ENCODE measurements at regions not wholly inside any gene's neighbourhood (a gene's known extent, or its start where the extent isn't known, plus 50 kb on each side); places are given as distances from the start of the nearest gene placed in this dataset.
A peak's percentile ranks its signal among the peaks of the same experiment; 100 is the strongest.
"Not testable (repeated sequence)": the region's sequence is repeated elsewhere in the genome, so short reads cannot be mapped to it uniquely, and the experiment has no call there.

- H3K27ac ChIP-seq (ENCODE audit: low read length) = no peak overlapping the region
- H3K4me3 ChIP-seq (ENCODE audit: low read depth in 1 of 2, low read length in 2 of 2) = no peak overlapping the region
- no peaks in the 10 kb centered on the region for H3K27me3 ChIP-seq (ENCODE audit: low read depth, low read length)
- no peaks in the 10 kb centered on the region for H3K36me3 ChIP-seq (ENCODE audit: control insufficient read depth in 1 of 2, insufficient read depth in 2 of 2, low read length in 2 of 2)
- peaks cover 0 to 2% of the 10 kb centered on the region in 2 donors for H3K9me3 ChIP-seq (ENCODE audit: control insufficient read depth in 1 of 2, low read length in 2 of 2)
- H3K4me1 ChIP-seq (ENCODE audit: control insufficient read depth in 1 of 2, insufficient read depth in 2 of 2, low read length in 2 of 2) = no peaks in the 10 kb centered on the region
These were observed 147.6 kb upstream of the BARHL2 start for GRCh38 chr1:90864681-90865080.

GRCh38 chr1:90862782-90863181, 145.7 kb upstream of the BARHL2 start:
- no peaks in the 10 kb centered on the region for H3K4me1 ChIP-seq (ENCODE audit: control insufficient read depth in 1 of 2, insufficient read depth in 2 of 2, low read length in 2 of 2)
- no peaks in the 10 kb centered on the region for H3K27me3 ChIP-seq (ENCODE audit: low read depth, low read length)
- no peaks in the 10 kb centered on the region for H3K36me3 ChIP-seq (ENCODE audit: control insufficient read depth in 1 of 2, insufficient read depth in 2 of 2, low read length in 2 of 2)
- no peaks in the 10 kb centered on the region for H3K9me3 ChIP-seq (ENCODE audit: control insufficient read depth in 1 of 2, low read length in 2 of 2)
- no peak overlapping the region for H3K27ac ChIP-seq (ENCODE audit: low read length)
- no peak overlapping the region for H3K4me3 ChIP-seq (ENCODE audit: low read depth in 1 of 2, low read length in 2 of 2)

DNA sequence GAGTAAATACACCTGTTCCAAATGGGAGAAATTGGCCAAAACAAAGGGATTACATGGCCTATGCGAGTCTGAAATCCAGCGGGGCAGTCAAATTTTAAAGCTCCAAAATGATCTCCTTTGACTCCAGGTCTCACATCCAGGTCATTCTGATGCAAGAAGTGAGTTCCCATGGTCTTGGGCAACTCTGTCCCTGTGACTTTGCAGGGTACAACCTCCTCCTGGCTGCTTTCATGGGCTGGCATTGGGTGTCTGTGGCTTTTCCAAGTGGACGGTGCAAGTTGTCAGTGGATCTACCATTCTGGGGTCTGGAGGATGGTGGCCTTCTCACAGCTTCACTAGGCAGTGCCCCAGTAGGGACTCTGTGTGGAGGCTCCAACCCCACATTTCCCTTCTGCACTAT, 144.3 kb upstream of the BARHL2 start:
- H3K27ac ChIP-seq (ENCODE audit: low read length); H3K4me3 ChIP-seq (ENCODE audit: low read depth in 1 of 2, low read length in 2 of 2); H3K27me3 ChIP-seq (ENCODE audit: low read depth, low read length); H3K36me3 ChIP-seq (ENCODE audit: control insufficient read depth in 1 of 2, insufficient read depth in 2 of 2, low read length in 2 of 2); H3K9me3 ChIP-seq (ENCODE audit: control insufficient read depth in 1 of 2, low read length in 2 of 2); H3K4me1 ChIP-seq (ENCODE audit: control insufficient read depth in 1 of 2, insufficient read depth in 2 of 2, low read length in 2 of 2): not testable (repeated sequence)

- H3K36me3 ChIP-seq (ENCODE audit: control insufficient read depth in 1 of 2, insufficient read depth in 2 of 2, low read length in 2 of 2) = no peaks in the 10 kb centered on the region
- H3K4me1 ChIP-seq (ENCODE audit: control insufficient read depth in 1 of 2, insufficient read depth in 2 of 2, low read length in 2 of 2) = peaks cover 0 to 7% of the 10 kb centered on the region in 2 donors
- no peak overlapping the region for H3K27ac ChIP-seq (ENCODE audit: low read length)
- no peaks in the 10 kb centered on the region for H3K9me3 ChIP-seq (ENCODE audit: control insufficient read depth in 1 of 2, low read length in 2 of 2)
- no peaks in the 10 kb centered on the region for H3K27me3 ChIP-seq (ENCODE audit: low read depth, low read length)
- no peak overlapping the region for H3K4me3 ChIP-seq (ENCODE audit: low read depth in 1 of 2, low read length in 2 of 2)
These were observed 139.4 kb upstream of the BARHL2 start for GRCh38 chr1:90856463-90857007.

DNA sequence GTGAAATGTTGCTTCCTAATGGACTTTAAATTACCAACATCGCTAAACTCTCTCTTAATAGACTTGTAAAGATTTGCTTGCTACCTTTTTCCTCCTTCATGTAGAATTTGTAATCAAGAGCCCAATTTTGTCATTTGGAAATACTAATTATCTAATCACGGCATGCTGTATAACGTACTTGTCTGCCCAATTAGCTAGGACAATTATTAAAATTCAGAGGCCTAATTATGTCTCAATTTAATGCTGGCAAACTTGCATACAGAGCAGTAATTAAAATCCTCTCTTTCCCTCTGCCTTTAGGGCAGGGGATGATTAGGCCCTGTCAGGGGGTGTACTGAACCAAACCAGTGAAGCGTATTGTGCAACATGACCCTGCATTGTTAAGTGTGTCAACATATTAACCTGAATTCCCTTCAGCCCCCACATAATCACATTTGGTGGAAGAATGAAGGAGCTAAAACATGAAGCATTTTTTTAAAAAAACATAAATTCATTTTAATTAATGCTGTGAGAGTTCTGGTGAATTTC, 137.4 kb upstream of the BARHL2 start:
- H3K27ac ChIP-seq (ENCODE audit: low read length) = no peak overlapping the region
- H3K27me3 ChIP-seq (ENCODE audit: low read depth, low read length) = no peaks in the 10 kb centered on the region
- H3K4me1 ChIP-seq (ENCODE audit: control insufficient read depth in 1 of 2, insufficient read depth in 2 of 2, low read length in 2 of 2) = peaks cover 0 to 15% of the 10 kb centered on the region in 2 donors

GRCh38 chr1:90851711-90852050, 134.6 kb upstream of the BARHL2 start:
- no peaks in the 10 kb centered on the region for H3K27me3 ChIP-seq (ENCODE audit: low read depth, low read length)
- no peaks in the 10 kb centered on the region for H3K36me3 ChIP-seq (ENCODE audit: control insufficient read depth in 1 of 2, insufficient read depth in 2 of 2, low read length in 2 of 2)

More for the DNA sequence above, 137.4 kb upstream of the BARHL2 start:
- Histone ChIP-seq H3K36me3 (ENCODE audit: control insufficient read depth in 1 of 2, insufficient read depth in 2 of 2, low read length in 2 of 2) (no peaks in the 10 kb centered on the region), H3K4me3 (ENCODE audit: low read depth in 1 of 2, low read length in 2 of 2) (no peak overlapping the region), H3K9me3 (ENCODE audit: control insufficient read depth in 1 of 2, low read length in 2 of 2) (no peaks in the 10 kb centered on the region)

DNA sequence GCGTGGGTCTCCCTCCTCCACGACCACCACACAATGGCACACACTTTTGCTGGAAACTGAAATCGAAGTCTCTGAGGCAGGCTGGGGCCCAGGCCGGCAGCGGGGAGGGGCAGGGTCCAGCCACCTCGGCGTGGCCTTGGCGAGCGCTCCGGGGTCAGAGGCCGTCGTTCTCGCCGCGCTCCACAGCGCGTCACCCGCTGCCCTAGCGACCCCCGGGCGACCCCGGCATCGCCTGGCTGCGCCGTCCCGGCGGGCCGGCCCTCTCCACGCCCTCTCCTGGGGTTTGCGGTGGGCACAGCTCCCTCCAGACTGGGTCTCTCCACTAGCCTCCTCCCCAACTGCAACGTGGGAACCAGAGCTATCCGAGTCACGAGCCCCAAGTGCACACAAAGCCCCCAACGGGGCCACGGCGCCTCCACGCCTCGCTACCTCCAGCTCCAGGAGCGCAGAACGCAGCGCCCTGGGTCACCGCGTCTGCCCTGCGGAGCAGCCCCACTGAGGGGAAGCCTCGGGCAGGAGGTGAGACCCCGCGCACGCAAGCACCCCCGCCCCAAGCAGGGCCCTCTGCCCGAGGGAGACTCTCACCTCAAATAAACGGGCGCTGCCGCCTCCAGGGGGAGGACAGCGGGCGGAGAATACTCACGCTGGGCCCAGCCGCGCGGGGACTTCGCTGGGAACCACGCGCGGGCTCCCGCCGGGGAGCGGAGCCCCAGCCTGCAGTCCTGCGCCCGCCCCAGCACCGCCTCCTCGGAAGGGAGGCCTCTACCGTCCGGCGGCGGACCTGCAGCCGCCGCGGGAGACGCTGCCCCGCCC, 134.0 kb upstream of the BARHL2 start:
- Histone ChIP-seq H3K36me3 (ENCODE audit: control insufficient read depth in 1 of 2, insufficient read depth in 2 of 2, low read length in 2 of 2) (no peaks in the 10 kb centered on the region), H3K27ac (ENCODE audit: low read length) (no peak overlapping the region), H3K9me3 (ENCODE audit: control insufficient read depth in 1 of 2, low read length in 2 of 2) (no peaks in the 10 kb centered on the region), H3K27me3 (ENCODE audit: low read depth, low read length) (no peaks in the 10 kb centered on the region), H3K4me3 (ENCODE audit: low read depth in 1 of 2, low read length in 2 of 2) (peak overlapping the region; percentile 68 to 91), H3K4me1 (ENCODE audit: control insufficient read depth in 1 of 2, insufficient read depth in 2 of 2, low read length in 2 of 2) (peaks cover 0 to 15% of the 10 kb centered on the region in 2 donors)

More at GRCh38 chr1:90851711-90852050, 134.6 kb upstream of the BARHL2 start:
- no peak overlapping the region for H3K27ac ChIP-seq (ENCODE audit: low read length)
- no peaks in the 10 kb centered on the region for H3K9me3 ChIP-seq (ENCODE audit: control insufficient read depth in 1 of 2, low read length in 2 of 2)
- H3K4me3 ChIP-seq (ENCODE audit: low read depth in 1 of 2, low read length in 2 of 2) = peak overlapping the region; percentile 64 to 91
- peaks cover 0 to 15% of the 10 kb centered on the region in 2 donors for H3K4me1 ChIP-seq (ENCODE audit: control insufficient read depth in 1 of 2, insufficient read depth in 2 of 2, low read length in 2 of 2)

GRCh38 chr1:90850181-90850897, 133.2 kb upstream of the BARHL2 start:
- H3K4me3 ChIP-seq (ENCODE audit: low read depth in 1 of 2, low read length in 2 of 2) = peak overlapping the region; percentile 68 to 91
- H3K9me3 ChIP-seq (ENCODE audit: control insufficient read depth in 1 of 2, low read length in 2 of 2) = no peaks in the 10 kb centered on the region
- peaks cover 0 to 15% of the 10 kb centered on the region in 2 donors for H3K4me1 ChIP-seq (ENCODE audit: control insufficient read depth in 1 of 2, insufficient read depth in 2 of 2, low read length in 2 of 2)
- no peaks in the 10 kb centered on the region for H3K36me3 ChIP-seq (ENCODE audit: control insufficient read depth in 1 of 2, insufficient read depth in 2 of 2, low read length in 2 of 2)
- no peak overlapping the region for H3K27ac ChIP-seq (ENCODE audit: low read length)
- H3K27me3 ChIP-seq (ENCODE audit: low read depth, low read length) = no peaks in the 10 kb centered on the region

DNA sequence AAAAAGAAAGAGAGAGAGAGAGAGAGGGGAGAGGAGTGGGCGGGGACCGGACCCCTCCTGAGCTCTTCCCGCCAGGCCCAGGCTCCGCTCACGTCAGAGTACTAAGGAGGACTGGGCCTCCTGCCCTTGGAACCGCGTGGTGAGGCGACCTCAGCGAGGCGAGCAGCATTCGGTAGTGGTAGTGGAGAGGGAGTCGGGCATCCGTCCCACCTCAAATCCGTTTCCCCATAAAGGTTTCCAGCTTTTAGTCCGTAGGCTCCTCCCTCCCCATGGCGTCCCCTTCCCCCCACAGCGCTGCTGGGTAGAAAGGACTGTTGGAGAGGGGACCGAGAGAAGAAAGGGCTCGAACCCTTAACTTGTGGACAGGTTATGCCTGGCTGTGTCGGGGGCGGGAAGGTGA, 124.4 kb upstream of the BARHL2 start:
- Histone ChIP-seq H3K27me3 (ENCODE audit: low read depth, low read length) (peaks cover 32% of the 10 kb centered on the region), H3K4me3 (ENCODE audit: low read depth in 1 of 2, low read length in 2 of 2) (no peak overlapping the region), H3K9me3 (ENCODE audit: control insufficient read depth in 1 of 2, low read length in 2 of 2) (no peaks in the 10 kb centered on the region), H3K27ac (ENCODE audit: low read length) (no peak overlapping the region), H3K36me3 (ENCODE audit: control insufficient read depth in 1 of 2, insufficient read depth in 2 of 2, low read length in 2 of 2) (no peaks in the 10 kb centered on the region), H3K4me1 (ENCODE audit: control insufficient read depth in 1 of 2, insufficient read depth in 2 of 2, low read length in 2 of 2) (peaks cover 0 to 7% of the 10 kb centered on the region in 2 donors)

DNA sequence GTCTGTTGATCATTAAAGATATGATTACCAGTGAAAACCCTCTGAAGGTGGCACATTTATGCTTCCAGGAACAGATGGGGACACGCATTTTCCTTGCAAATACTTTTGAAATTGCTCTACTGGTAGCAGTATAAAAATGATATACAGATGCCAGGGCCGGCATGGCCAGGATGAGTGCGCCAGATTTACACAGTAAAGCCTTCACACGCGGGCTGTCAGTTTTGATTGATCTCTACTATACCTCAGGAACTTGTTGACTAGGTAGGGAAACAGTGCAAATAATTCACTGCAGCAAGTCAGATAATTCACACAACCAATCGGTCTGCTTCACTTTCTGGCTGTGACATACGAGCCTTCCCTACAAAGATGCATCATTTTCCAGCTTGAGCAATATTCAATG, 123.2 kb upstream of the BARHL2 start:
- peaks cover 0 to 18% of the 10 kb centered on the region in 2 donors for H3K4me1 ChIP-seq (ENCODE audit: control insufficient read depth in 1 of 2, insufficient read depth in 2 of 2, low read length in 2 of 2)
- H3K27ac ChIP-seq (ENCODE audit: low read length) = no peak overlapping the region
- no peaks in the 10 kb centered on the region for H3K36me3 ChIP-seq (ENCODE audit: control insufficient read depth in 1 of 2, insufficient read depth in 2 of 2, low read length in 2 of 2)
- H3K9me3 ChIP-seq (ENCODE audit: control insufficient read depth in 1 of 2, low read length in 2 of 2) = no peaks in the 10 kb centered on the region
- peaks cover 42% of the 10 kb centered on the region for H3K27me3 ChIP-seq (ENCODE audit: low read depth, low read length)
- H3K4me3 ChIP-seq (ENCODE audit: low read depth in 1 of 2, low read length in 2 of 2) = no peak overlapping the region

DNA sequence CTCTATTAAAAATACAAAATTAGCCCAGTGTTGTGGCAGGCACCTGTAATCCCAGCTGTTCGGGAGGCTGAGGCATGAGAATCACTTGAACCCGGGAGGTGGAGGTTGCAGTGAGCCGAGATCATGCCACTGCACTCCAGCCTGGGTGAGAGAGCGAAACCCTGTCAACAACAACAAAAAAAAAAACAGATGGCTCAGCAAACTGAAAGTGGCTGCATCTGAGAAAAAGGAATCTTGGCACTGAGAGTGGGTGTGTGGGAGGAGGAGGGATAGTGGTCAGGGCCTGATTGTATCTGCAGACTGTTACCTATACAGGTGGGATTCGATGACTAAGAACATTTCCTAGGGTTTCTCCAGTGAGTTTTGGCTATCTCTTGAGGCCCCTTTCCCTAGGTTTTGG, 122.2 kb upstream of the BARHL2 start:
- peaks cover 0 to 24% of the 10 kb centered on the region in 2 donors for H3K4me1 ChIP-seq (ENCODE audit: control insufficient read depth in 1 of 2, insufficient read depth in 2 of 2, low read length in 2 of 2)
- H3K36me3 ChIP-seq (ENCODE audit: control insufficient read depth in 1 of 2, insufficient read depth in 2 of 2, low read length in 2 of 2) = no peaks in the 10 kb centered on the region
- no peaks in the 10 kb centered on the region for H3K9me3 ChIP-seq (ENCODE audit: control insufficient read depth in 1 of 2, low read length in 2 of 2)
- no peak overlapping the region for H3K27ac ChIP-seq (ENCODE audit: low read length)
- peaks cover 53% of the 10 kb centered on the region for H3K27me3 ChIP-seq (ENCODE audit: low read depth, low read length)
- no peak overlapping the region for H3K4me3 ChIP-seq (ENCODE audit: low read depth in 1 of 2, low read length in 2 of 2)

All from muscle layer of duodenum (tissue), 2 donors.